Sigmoid colon (tissue), 6 donors: ENCODE measurements at regions not wholly inside any gene's neighbourhood (a gene's known extent, or its start where the extent isn't known, plus 50 kb on each side); places are given as distances from the start of the nearest gene placed in this dataset.

Source experiments
- DNase-seq: peaks from one replicate; pipeline ENCODE4 v3.0.0-alpha.2; 2019
- H3K27ac ChIP-seq, 4 donors: fragments of 200-600 bp; sonication (generic); one replicate each; pipeline ENCODE4 v1.5.1; 2016 to 2019; ENCODE audit warnings: mild to moderate bottlenecking in 1 of 4
- H3K27me3 ChIP-seq, 3 donors: fragments of 200-600 bp; sonication (generic); one replicate each; pipeline ENCODE4 v1.5.1; 2019; ENCODE audit warnings: mild to moderate bottlenecking in 1 of 3
- H3K36me3 ChIP-seq, 4 donors: fragments of 200-600 bp; sonication (generic); one replicate each; pipeline ENCODE4 v1.5.1; 2016 to 2019
- H3K4me1 ChIP-seq, 4 donors: fragments of 200-600 bp; sonication (generic); one replicate each; pipeline ENCODE4 v1.5.1; 2017 to 2019
- H3K4me3 ChIP-seq, 4 donors: fragments of 200-600 bp; sonication (generic); one replicate each; pipeline ENCODE4 v1.5.1; 2017 to 2019; ENCODE audit warnings: mild to moderate bottlenecking in 2 of 4, moderate library complexity in 1 of 4
- H3K9me3 ChIP-seq, 4 donors: fragments of 200-600 bp in 3 of 4; sonication (generic) in 3 of 4; one replicate each; pipeline versions ENCODE4 v1.5.1 to v1.6.1; 2013 to 2019
- EP300 ChIP-seq, 4 donors: sonication (generic); formaldehyde crosslinking; IDR thresholded peaks; one replicate each; pipeline ENCODE4 v1.6.1; 2017; ENCODE audit warnings: antibody characterized with exemption in 4 of 4
- POLR2A ChIP-seq, 2 donors: fragments of 450-650 bp; IDR thresholded peaks; one replicate each; pipeline ENCODE4 v1.6.1; 2016; ENCODE audit warnings: antibody characterized with exemption in 2 of 2, mild to moderate bottlenecking in 2 of 2, moderate library complexity in 2 of 2
- POLR2AphosphoS5 ChIP-seq, 4 donors: sonication (generic); formaldehyde crosslinking; IDR thresholded peaks; one replicate each; pipeline ENCODE4 v1.6.1; 2017; ENCODE audit warnings: antibody characterized with exemption in 4 of 4
- WGBS, 2 donors: extraction: QIAGEN DNeasy Blood & Tissue Kit; methylation state at CpG; one replicate each; pipeline ENCODE4 v1.1.7; 2013; 5-methylcytosine and 5-hydroxymethylcytosine counted together
- intact Hi-C: fragments of 100-400 bp; cut with DNase I; formaldehyde crosslinking; loops from one replicate; pipeline ENCODE4 v1.15.1; 2023
- TF ChIP-seq, protein P1 (sequence below), 4 experiments: fragments of 450-650 bp in 3 of 4; fragments of 200-600 bp in 1 of 4; IDR thresholded peaks; one replicate each; pipeline ENCODE4 v1.5.1; 2016 to 2019; ENCODE audit warnings: antibody characterized with exemption in 4 of 4, mild to moderate bottlenecking in 3 of 4, moderate library complexity in 2 of 4
- donor health status: healthy with polysubstance abuse.
- donor health status: healthy.

DNA sequence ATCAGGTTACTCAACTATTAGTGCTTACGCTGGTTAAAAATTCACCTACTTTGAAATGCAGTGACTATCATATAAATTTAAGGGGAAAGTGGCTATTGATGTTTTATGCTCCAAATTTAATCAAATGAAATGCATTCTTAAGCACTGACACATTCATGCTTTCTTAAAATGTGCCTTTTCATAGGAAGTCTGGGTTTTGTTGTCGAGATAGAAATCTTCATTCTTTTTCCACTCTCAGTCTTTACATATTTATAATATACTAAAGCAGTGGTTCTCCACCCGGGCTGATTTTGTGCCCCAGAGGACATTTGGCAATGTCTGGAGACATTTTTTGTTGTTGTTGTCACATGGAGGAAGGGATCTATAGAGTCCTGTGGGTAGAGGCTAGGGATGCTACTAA is 167.9 kb downstream of the PAX3 start:
- DNase-seq: no peak
- WGBS, 2 donors: 60 to 74% methylated on average over 3 of the region's 3 CpGs
- intact Hi-C loops: no loop called here

DNA sequence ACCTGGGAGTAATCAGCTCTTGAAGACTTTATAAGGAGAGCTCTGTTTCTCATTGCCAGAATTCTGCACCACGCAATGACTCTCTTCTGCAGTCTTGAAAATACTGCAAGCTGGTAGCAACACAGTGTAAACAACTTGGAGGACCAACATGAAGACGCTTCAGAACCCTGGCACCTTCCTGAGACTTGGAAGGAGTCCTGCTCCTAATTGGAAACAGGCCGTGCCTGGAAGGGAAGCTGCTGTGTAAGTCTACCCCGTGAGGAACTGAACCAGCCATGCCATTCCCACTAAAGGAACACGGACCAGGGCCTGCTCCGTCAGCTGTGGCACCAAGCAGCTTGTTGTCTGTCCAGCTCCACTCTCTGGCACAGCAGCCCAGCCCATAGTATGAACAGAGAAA is 171.1 kb downstream of the PAX3 start:
- Histone ChIP-seq H3K27ac (no peak overlapping the region), H3K4me3 (no peak overlapping the region), H3K4me1 (no peaks in the 10 kb centered on the region), H3K36me3 (no peaks in the 10 kb centered on the region), H3K9me3 (no peaks in the 10 kb centered on the region), H3K27me3 (no peaks in the 10 kb centered on the region)
- 71 to 81% methylated on average over 6 of the region's 6 CpGs for WGBS, 2 donors
- intact Hi-C loops: no loop called here
- DNase-seq: no peak
- TF ChIP-seq POLR2A (IDR thresholded peaks at IDR 0.05) (no peak), EP300 (IDR thresholded peaks at IDR 0.05) (no peak), POLR2AphosphoS5 (IDR thresholded peaks at IDR 0.05) (no peak)
- TF ChIP-seq, protein P1, sequence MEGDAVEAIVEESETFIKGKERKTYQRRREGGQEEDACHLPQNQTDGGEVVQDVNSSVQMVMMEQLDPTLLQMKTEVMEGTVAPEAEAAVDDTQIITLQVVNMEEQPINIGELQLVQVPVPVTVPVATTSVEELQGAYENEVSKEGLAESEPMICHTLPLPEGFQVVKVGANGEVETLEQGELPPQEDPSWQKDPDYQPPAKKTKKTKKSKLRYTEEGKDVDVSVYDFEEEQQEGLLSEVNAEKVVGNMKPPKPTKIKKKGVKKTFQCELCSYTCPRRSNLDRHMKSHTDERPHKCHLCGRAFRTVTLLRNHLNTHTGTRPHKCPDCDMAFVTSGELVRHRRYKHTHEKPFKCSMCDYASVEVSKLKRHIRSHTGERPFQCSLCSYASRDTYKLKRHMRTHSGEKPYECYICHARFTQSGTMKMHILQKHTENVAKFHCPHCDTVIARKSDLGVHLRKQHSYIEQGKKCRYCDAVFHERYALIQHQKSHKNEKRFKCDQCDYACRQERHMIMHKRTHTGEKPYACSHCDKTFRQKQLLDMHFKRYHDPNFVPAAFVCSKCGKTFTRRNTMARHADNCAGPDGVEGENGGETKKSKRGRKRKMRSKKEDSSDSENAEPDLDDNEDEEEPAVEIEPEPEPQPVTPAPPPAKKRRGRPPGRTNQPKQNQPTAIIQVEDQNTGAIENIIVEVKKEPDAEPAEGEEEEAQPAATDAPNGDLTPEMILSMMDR (IDR thresholded peaks at IDR 0.05): no peak

More for the DNA sequence above, 167.9 kb downstream of the PAX3 start:
- Histone ChIP-seq H3K27ac (no peak overlapping the region), H3K9me3 (no peaks in the 10 kb centered on the region), H3K27me3 (no peaks in the 10 kb centered on the region), H3K4me1 (no peaks in the 10 kb centered on the region), H3K4me3 (no peak overlapping the region), H3K36me3 (no peaks in the 10 kb centered on the region)
- TF ChIP-seq EP300 (IDR thresholded peaks at IDR 0.05): no peak
- TF ChIP-seq POLR2A (IDR thresholded peaks at IDR 0.05): no peak
- no peak for TF ChIP-seq POLR2AphosphoS5 (IDR thresholded peaks at IDR 0.05)
- TF ChIP-seq, protein P1 (IDR thresholded peaks at IDR 0.05): no peak

DNA sequence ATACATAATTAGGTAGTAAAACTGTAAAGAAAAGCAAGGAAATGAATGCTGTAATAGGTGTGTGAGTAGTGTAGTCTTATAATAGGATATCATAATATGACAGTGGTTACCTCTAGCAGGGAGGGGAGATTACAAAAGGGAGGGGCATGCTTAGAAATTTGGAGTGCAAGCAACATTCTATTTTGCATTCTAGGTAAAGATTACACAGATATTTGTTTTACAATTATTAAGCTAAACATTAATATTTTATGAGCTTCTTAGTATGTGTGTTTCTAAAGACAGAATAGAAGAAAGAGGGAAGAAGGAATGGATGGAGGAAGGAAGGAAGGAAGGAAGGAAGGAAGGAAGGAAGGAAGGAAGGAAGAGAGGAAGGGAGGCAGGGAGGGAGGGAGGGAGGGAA is 177.9 kb downstream of the PAX3 start:
- H3K27me3 ChIP-seq: no peaks in the 10 kb centered on the region
- H3K36me3 ChIP-seq: no peaks in the 10 kb centered on the region
- intact Hi-C loops: no loop called here

DNA sequence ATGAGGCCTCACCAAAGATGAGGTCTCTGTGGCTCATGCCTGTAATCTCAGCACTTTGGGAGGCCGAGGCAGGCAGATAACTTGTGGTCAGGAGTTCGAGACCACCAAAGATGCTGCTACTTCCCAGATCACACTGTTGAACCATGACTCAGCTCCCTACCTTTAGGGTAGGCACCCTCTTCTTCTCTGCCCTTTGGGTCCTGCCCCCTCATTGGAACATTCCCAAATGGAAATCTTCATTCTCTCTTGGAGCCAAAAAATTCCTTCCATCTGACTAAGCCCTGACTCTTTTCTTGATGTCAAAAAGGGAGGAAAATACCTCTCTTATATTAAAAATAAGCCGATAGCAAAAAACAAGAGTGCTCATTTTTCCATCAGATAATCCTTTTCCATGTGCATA is 183.5 kb downstream of the PAX3 start:
- Histone ChIP-seq H3K27ac (no peak overlapping the region), H3K27me3 (no peaks in the 10 kb centered on the region), H3K4me1 (no peaks in the 10 kb centered on the region), H3K4me3 (no peak overlapping the region), H3K36me3 (no peaks in the 10 kb centered on the region), H3K9me3 (no peaks in the 10 kb centered on the region)
- TF ChIP-seq EP300 (IDR thresholded peaks at IDR 0.05): no peak
- TF ChIP-seq POLR2A (IDR thresholded peaks at IDR 0.05): no peak
- TF ChIP-seq, protein P1 (IDR thresholded peaks at IDR 0.05): no peak
- TF ChIP-seq POLR2AphosphoS5 (IDR thresholded peaks at IDR 0.05): no peak
- 90% methylated on average over 3 of the region's 3 CpGs for WGBS, 2 donors
- intact Hi-C loops: no loop called here
- DNase-seq: no peak

More for the DNA sequence above, 177.9 kb downstream of the PAX3 start:
- Histone ChIP-seq H3K4me1 (no peaks in the 10 kb centered on the region), H3K4me3 (no peak overlapping the region), H3K27ac (no peak overlapping the region), H3K9me3 (no peaks in the 10 kb centered on the region)
- TF ChIP-seq POLR2AphosphoS5 (IDR thresholded peaks at IDR 0.05): no peak
- TF ChIP-seq EP300 (IDR thresholded peaks at IDR 0.05): no peak
- TF ChIP-seq, protein P1 (IDR thresholded peaks at IDR 0.05): no peak
- no peak for TF ChIP-seq POLR2A (IDR thresholded peaks at IDR 0.05)
- DNase-seq: no peak

DNA sequence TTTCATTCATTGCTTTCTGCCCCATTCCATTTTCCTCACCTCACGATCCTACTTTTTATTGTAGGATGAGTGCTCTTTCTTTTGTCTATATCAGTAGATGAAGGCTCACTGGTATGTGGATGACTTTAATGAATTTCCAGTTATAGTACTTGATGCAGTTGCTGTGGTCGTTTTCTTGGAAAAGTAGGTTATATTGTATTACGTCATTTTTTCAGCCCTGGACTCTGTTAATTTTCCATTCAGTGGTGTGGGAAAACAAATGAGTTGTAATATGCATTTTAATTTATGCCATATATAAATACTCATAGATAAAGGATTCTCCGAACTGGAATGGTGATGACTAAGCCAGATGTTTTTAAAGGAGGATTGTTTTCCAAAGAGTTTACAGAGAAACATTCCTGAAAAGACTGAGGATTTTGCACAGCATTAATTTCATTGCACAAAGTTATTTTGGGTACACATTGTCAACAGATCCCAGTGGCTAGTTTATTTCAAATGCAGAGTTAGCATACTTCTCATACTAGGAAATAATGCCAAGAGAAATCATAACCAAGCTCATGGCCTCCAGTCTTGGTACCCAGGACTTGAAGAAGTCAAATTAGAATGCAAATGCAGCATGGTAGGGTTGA is 189.7 kb downstream of the PAX3 start:
- Histone ChIP-seq H3K4me1 (peaks cover 0 to 11% (median 0%) of the 10 kb centered on the region in 4 donors), H3K36me3 (no peaks in the 10 kb centered on the region), H3K9me3 (no peaks in the 10 kb centered on the region), H3K27me3 (no peaks in the 10 kb centered on the region), H3K27ac (no peak overlapping the region), H3K4me3 (no peak overlapping the region)
- 67 to 69% methylated on average over 4 of the region's 4 CpGs for WGBS, 2 donors
- intact Hi-C loops: no loop called here
- TF ChIP-seq, protein P1 (IDR thresholded peaks at IDR 0.05): no peak
- TF ChIP-seq POLR2A (IDR thresholded peaks at IDR 0.05) (no peak), POLR2AphosphoS5 (IDR thresholded peaks at IDR 0.05) (no peak), EP300 (IDR thresholded peaks at IDR 0.05) (no peak)
- no peak for DNase-seq
